SH-SY5Y (cell line): ENCODE measurements at regions not wholly inside any gene's neighbourhood (a gene's known extent, or its start where the extent isn't known, plus 50 kb on each side); places are given as distances from the start of the nearest gene placed in this dataset.

ENCODE experiments used
- GATA2 ChIP-seq: IDR thresholded peaks from 2 replicates; pipeline ENCODE4 v1.6.1; 2011; ENCODE audit warnings: mild to moderate bottlenecking, low read depth, low read length
- GATA3 ChIP-seq: IDR thresholded peaks from 2 replicates; pipeline ENCODE4 v1.6.1; 2011; ENCODE audit warnings: low read depth, mild to moderate bottlenecking, low read length, moderate library complexity

GRCh38 chr2:221350616-221351015, 221.5 kb downstream of the EPHA4 start:
- TF ChIP-seq GATA3 (no peak), GATA2 (no peak)
